ENCODE measurements at regions not wholly inside any gene's neighbourhood (a gene's known extent, or its start where the extent isn't known, plus 50 kb on each side); places are given as distances from the start of the nearest gene placed in this dataset.
A peak's percentile ranks its signal among the peaks of the same experiment; 100 is the strongest.

DNA sequence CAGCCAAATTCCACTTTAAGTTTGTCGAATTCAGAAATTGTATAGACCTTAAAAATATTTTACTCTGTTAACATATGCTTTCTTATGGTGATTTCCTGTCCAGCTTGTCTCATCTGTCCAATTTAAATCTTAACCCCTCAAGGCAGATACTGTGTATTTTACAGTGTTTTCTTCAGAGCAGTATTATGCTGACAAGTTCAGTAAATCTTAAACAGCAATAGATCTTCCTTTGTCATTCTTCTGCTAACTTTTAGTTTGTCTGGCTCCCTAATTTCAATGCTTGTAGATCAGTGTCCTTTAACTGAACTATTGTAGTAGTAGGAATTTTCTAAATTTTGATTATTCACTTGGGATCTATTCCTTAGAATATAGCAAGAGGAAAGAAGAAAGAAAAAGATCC lies 52.8 kb upstream of the MEIS1 start:
- no peak for DNase-seq (ENCODE audit: low read depth)

DNA sequence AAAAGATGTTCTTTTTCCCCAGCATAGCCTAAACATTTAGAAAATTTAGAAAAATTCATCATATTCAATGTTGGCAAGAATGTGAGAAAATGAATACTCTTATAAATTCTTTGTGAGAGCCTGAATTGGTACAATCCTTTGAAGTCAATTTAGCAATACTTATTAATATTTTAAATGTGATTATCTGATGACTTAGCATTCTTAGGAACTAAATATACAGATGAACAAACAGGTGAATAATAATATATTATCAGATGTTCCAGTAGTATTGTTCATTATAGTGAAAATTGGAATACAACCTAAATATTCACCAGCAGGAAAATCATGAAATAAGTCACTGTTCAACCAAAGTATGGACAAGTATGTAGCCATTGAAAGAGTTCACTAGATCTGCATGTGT lies 55.5 kb upstream of the MEIS1 start:
- no peak for DNase-seq (ENCODE audit: low read depth)

DNA sequence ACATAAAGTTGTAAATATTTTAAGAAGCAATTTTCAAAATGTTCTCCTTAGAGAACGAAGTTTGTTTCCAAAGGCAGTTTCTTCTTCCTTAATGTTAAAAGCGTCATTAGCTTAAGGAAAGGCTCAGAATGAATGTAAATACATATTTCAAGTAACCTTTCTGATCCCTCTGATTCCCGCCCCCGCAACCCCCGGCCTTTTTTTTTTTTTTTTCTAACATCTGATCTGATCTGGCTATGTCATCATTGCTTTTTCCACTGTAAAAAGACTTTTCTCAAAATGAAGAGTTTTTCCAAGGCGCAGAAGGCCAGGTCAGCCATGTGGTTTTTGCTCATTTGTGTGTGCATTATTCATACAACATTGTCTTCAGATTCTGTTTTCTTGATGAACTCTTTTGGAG lies 57.1 kb upstream of the MEIS1 start:
- DNase-seq (ENCODE audit: low read depth), result no peak

DNA sequence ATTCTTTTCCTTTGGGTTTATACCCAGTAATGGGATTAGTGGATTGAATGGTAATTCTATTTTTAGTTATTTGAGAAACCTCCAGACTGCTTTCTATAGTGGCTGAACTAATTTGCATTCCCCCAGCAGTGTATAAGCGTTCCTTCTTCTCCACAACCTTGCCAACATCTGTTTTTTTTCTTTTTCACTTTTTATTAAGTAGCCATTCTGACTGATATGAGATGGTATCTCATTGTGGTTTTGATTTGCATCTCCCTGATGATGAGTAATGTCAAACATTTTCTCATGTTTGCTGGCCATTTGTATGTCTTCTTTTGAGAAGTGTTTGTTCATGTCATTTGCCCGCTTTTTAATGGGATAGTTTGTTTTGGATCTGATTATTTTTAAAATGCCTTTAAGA lies 64.1 kb upstream of the MEIS1 start:
- DNase-seq (ENCODE audit: low read depth), result no peak

DNA sequence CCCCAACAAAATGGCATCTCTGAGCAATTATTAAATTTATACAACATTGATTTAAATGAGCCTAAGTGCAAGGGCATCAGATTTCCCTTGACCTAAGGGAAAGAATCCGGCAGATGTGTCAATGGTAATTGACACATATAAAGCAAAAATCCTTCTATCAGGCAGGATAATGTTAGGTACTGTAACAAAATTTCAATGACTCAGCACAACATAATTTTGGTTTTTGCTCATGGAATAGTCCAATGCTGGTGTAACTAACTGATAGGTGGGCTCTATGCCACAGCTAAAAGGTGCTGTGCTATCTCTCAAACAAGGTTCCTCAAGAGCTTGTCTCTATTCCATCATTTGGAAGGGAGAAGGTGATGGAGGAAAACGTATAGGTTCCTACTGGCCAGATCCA lies 68.3 kb upstream of the MEIS1 start:
- DNase-seq (ENCODE audit: low read depth), result no peak

DNA sequence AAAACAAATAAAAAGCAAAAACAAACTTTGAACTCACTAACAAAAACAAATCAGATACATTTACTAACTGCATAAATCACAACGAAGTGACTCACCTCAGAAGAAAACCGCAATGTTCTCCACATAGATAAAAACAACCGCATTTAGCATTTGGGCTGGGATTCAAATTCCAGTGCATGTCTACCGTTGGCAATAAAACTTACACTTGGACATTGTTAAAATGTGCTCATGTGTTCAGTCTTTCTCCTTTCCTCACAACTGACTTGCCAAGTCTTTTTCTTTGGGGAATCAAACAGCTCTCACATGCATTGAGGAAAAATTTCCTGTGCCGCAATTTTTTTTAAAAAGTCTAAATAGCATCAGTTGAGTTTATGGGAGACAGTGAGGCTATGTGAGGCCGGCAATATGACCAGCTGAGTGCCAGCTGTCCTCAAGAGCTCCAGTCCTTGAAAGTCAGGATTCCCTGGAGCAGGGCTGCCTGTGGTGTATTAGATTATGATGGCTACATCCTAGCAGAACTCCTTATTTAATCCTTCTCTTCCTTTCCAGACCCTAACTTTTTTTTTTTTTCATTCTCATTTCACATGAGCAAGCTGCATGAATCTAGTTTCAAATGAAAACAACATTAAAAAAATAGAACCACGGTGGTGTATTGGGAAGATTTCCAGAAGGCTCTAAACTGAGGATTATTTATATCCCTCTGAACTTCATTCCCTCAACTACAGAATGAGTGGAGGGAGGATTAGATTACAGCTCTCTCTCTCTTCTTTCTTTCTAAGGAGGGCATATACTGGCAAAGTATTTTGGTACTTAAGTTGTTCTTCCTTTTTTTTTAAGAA lies 70.2 kb upstream of the MEIS1 start:
- DNase-seq (ENCODE audit: low read depth), result peak; percentile 77

DNA sequence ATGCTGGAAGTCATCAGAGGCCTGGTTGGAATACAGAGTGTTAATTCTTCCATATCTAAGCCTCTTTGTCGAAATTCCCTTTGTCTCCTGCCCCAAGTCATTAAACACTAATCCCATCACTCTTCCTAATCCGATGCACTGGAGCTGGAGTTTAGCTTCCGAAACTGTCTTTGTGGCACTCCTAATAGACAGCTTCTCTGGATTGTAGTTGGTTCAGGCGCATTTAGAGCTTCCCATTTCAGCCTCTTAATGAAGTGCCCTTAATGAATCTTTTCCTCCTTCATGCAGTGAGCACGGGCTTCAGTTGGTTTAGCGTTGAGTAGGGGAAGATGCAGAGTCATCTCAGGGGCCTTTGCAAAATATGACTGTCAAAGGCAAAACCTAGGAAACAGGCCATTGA lies 72.2 kb upstream of the MEIS1 start:
- DNase-seq (ENCODE audit: low read depth), result no peak

DNA sequence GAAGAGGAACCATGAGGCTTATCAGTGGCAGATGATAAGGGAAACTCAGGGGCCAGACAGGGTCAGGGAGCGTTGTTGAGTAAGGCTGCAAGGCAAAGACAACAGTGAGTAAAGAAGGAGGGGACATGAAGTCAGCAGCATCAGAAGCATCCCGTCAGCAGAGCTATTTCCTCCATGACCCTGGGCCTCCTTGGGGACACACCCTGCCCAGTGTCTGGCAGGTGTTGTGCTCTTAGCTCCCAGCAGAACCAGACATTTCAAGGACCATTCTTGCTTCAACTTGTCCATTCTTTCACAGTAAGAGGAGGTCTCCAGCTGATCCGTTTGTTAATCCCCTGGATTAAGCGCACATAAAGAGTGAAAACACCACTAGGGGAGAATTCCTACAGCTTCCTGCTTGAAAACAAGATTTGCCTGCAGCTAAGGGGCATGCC lies 88.7 kb upstream of the MEIS1 start:
- DNase-seq (ENCODE audit: low read depth), result no peak

DNA sequence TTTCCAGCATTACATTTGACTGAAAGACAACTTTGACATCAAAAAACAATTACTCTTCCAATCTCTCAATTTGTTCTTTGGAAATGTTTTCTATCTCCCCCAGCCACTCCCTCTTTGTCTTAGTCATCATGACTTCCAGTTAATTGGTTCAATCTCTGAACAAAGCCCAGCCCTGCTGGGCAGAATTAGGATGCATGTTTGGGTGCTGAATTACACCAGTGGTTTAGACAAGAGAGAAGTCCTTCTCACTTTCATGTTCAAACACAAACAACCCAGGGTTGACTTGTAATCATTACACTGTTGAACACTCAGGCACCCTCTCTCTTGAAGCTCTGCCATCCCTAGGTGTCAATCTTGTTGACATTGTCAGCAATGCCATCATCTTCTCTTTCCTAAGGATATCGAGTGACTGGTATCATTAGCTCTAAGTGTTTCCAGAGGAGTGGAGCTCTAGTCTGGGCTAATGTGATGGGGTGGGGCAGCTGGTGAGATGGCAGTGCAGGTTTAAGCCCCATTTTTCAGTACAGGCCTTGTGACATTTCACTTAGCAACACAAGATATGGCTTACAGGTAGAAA lies 90.8 kb upstream of the MEIS1 start:
- DNase-seq (ENCODE audit: low read depth), result no peak

DNA sequence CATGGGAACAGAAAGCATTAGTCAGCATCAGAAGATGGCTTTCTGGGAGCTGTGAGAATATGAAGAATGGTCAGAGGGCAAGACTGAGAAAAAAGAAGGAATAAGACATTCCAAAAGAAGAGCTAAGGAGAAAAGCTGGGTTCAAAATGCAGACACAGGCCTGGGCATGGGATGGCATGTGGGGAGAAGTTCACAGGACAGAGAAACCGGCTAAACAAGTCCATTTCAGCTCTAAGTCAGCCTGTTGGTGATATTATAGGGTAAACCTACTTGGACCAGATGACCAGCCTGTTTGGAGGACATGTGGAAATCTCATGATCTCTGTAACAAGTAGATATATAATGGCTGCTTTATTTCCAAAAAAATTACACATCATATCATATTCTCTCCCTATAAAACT lies 91.7 kb upstream of the MEIS1 start:
- DNase-seq (ENCODE audit: low read depth), result no peak

DNA sequence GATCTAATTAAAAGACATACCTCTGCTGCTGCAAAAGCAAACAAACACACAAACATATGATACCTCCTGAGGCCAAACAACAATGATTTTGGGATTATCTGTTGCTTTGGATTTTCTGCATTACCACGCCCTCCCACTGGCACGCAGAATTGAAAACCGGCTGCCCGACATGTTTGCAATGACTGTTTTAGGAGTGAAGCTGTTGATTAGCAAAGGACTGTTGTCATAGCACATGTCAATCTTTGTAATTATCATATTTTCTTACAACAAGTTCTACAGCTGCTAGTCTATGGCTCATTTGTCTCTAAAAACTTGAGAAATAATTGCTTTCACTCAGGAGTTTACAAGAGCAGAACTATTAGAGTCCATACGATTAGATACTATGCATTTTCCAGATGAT lies 94.4 kb upstream of the MEIS1 start:
- DNase-seq (ENCODE audit: low read depth), result no peak

DNA sequence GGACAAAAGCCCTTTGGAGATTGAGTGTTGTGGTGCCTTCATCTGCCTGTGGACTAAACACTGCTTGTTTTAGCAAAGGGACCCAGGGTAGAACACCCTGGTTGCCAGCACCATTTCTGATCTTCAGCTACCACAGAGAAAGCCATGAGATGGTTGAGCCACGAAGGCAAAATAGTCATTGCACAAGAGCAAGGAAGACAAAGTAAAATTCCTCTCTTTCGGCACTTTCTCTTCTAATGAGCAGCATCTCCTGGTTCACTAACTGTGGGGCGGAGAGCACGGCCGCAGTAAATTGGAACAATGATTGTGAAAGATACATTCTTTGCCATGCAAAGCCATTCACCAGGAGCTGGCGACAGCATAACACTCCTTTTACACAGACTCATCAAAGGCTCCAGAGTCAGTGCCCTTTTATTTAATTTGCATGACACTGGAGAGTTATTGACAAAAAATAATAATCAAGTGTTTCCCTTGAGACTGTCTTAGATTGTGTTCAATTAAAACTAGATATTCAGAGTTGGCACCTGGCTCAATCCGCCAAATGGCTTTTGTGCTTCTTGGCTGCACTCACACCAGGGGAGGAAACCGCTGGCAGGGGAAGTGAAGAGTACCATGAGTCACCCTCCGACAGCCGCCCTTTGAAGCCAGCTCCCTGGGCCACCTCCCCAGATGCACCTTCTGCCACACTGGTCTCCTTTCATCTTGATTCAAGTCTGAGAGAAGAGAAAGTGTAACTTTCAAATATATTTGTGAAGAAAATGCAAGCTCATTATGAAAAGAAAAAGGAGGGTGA lies 100.5 kb upstream of the MEIS1 start:
- DNase-seq (ENCODE audit: low read depth), result peak; percentile 3

DNA sequence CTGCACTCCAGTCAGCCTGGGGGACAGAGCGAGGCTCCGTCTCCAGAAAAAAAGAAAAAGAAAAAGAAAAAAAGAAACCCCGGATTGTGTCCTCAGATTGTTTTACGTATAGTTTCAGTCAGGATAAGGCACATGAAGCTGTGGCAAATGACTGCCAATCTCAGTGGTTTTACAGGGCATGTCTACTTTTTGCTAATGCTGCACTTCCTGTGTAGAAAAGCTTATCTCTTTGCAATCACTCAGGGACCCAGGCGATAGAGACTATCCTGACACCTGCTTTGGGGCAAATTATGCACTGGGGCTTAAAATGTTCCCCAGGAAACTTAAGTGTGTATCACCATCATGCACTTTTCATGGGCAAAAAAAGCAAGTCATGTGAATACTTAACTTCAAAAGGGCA lies 103.7 kb upstream of the MEIS1 start:
- DNase-seq (ENCODE audit: low read depth), result no peak

DNA sequence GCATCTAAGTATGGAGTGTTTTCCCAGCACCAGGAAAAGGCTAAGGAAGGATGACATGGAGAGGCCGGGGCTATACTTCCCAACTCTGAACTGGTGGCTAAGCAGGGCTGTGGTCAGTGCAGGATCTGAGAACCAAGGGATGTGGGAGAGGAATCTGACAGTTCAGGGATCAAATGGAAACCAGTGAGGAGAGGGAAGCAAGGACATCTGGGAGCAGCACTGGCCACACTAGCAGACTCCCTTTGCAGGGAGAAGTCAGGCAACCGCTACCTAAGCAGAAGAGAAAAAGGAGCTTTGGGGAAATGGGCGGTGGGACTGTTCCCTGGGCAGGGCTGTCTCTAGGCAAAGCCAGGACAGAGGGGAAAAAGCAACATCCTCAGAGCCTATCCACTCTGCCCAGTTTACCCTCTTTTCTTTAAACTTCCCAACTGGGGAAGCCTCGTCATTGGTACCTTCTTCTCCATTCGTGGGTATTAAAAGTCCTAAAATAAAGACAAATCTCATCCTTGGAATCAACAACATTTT lies 105.8 kb upstream of the MEIS1 start:
- no peak for DNase-seq (ENCODE audit: low read depth)

DNA sequence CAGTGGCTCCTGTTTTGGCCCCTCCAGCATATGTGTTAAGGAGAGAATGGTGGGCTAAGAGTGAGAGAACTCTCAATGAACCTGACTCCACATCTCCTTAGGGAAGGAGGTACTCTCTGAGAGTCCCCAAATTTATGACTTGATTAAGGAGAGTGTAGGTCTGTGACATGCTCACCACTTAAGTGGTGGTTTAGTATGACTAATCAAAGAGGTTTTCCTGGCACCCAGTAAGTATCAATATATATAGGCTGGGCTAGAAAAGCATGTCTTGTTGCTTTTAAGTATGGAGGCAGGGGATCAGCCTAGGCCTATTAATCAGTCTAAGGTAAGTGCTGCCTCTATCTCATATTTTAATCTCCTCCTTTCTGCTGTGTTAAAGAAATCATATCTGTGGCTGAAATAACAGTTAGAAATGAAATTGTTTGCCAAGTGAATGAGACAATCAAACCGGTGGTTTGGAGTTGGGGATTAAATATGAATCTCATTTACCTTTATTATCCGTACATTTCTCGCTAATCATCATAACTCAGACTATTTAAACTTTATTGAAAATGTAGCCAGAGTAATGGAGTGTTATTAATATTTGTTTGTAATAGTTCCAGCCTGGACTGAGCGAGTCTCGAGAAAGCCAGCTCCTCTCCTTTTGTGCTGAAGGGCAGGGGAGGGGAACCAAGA lies 107.7 kb upstream of the MEIS1 start:
- DNase-seq (ENCODE audit: low read depth), result no peak

DNA sequence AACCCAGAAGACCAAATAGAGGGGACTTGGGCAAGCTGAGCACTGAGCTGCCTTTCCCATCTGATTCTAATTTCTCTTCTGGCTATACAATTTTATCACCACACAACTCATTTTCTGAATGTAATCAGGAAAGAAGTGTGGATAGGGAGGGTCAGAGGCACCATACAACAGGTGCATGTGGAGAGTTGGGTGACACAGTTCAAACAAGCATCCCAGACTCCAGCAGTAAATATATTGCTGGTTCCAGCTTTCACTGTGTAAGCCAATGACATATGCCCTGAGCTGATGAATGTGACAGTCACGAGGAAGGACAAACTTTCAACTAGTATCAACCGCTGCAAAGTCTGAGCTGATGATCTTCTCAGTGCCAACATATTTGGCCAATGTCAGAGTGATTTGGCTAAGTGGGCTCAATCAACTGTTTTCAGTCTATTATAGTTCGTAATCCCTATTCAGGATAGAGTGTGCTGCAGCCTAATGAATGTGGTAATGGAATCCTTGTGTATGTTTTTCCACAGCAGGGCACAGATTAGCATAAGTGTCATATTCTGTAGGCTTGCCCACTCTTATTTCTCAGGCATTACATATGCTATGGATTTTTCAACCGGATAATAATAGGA lies 109.9 kb upstream of the MEIS1 start:
- DNase-seq (ENCODE audit: low read depth), result no peak

DNA sequence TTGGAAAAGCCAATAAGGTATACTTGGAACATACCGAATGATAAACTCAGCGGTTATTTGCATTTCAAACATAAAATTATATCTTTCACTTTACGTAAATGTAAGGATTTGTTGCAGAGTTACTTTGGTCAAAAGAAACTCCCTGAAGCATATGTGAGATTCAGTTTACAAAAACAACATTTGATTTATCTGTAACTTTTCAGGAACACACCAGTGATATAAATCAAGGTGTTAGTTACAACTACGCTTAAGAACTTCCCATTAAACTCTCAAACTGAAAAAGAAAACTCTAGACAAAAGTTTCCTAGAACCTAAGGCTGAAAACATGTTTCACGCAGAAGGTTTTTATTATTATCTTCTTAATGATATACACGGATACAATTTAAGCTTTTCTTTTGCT lies 110.6 kb upstream of the MEIS1 start:
- DNase-seq (ENCODE audit: low read depth), result no peak

DNA sequence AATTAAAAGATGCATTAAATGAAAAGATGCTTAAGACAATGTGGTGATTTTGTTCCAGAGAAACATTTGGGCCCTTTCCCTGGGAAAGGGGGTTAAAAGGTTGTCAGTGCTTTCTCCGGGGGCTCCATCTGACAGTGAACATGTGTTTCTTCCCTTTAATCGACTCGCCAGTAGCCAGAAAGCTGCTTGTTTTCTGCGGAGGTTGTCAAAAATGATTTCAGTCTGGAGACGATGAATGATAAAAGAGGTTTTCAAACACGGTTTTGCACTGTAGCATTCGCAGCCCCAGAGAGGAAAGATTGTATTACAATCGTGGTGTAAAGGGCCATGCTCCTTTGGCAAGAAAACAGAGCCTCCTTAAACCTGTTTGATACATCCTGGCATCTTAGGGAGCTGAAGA lies 111.5 kb upstream of the MEIS1 start:
- DNase-seq (ENCODE audit: low read depth), result no peak

DNA sequence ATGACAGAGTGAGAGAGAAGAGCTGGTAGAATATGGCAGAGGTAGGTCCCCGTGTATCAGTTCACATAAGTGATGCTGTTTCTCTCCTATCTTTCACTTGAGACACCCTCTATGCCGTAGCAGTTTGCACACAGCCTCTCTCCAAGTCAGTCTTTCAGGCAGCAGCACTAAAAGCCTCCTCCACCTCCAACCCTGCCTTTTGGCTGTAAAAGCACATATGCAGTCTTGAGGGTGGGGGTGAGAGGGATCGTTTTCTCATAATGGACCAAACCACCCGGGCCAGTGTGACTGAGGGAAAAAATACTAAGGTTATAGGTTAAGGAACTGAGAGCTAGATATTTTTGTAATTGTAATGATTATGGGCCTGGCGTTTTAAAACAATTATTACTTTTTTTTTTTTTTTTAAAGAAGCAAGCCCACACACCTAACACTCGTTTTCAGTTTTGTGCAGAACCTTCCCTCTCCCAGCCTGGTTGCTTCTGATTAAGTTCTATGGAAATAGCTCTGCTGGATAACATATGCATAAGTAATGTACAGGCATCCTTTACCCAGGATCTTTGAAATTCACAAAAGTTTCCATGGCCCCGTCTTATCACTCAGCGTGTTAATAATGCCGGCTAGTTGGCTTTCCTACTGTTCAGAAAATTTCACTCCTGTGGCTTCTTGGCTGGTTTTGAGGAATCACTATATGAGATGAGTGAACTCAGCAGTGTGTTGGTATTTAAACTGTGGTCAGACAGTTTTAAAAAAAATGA lies 112.2 kb upstream of the MEIS1 start:
- no peak for DNase-seq (ENCODE audit: low read depth)

DNA sequence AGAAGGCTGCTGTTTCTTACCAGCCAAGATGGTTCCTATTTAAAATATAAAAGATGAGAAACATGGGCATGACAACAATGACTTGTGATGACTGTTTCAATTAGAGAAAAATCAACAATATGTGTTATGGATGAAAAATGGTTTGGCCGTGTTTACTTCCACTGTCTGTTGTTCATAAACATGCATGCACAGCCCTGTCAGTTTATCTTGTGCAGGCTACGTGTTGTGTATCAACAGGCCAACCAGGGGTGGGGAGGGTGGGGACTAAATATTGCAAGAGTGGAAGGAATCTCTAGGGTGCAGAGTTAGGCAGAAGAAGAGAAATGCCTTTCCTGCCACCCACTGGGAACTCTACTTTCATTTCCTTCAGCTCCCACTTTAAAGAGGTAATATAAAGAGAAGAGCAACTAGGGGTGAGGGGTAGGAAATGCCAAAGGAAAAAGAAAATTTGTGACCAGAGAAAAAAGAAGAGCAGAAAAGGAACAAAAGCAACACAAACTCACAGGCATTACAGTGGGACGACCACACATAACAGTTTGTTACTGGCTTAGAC lies 116.8 kb upstream of the MEIS1 start:
- no peak for DNase-seq (ENCODE audit: low read depth)
